ENCODE measurements at regions not wholly inside any gene's neighbourhood (a gene's known extent, or its start where the extent isn't known, plus 50 kb on each side); places are given as distances from the start of the nearest gene placed in this dataset.
"Not testable (repeated sequence)": the region's sequence is repeated elsewhere in the genome, so short reads cannot be mapped to it uniquely, and the experiment has no call there.

- no peak for DNase-seq (ENCODE audit: low read depth)
These were observed 451.0 kb upstream of the DDI1 start for GRCh38 chr11:103585401-103585800.

- DNase-seq (ENCODE audit: low read depth): no peak
These were observed 450.5 kb upstream of the DDI1 start for GRCh38 chr11:103585911-103586310.

DNA sequence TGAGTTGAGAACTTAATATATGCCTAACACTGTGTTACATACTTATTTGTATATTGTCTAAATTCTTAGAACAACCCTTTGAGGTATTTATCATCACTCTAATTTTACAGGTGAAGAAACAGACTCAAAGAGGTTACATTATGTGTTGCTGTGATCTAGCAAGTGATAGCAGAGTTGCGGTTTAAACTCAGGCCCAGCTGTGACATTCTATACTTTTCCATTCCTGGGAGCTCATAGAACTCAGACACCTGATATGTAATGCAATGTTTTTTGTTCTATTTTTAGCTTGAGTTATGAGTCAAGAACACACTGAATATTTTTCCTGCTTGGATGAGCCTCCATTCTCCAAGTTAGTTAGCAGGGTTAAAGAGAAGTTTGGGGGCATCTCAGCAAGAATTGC, 449.7 kb upstream of the DDI1 start:
- no peak for DNase-seq (ENCODE audit: low read depth)

GRCh38 chr11:103587901-103588788, 448.3 kb upstream of the DDI1 start:
- DNase-seq (ENCODE audit: low read depth): no peak

DNA sequence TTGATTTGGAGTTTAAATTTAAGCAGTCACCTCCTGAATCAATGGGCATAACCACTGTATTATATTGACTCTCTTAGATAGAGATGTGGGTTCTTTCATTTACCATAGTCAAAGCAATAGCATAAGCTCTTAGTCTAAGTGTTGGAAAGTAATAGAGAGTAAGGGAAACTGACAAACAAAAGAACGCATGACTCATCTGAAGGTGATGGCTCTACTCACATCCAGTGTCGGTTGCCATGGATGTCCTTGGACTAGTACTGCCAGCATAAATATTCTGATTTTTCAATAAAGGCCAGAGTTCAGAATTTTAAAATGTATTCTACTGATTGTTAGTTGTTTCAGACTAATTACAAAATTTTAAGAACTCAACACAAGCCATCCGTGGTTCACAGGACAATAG, 444.9 kb upstream of the DDI1 start:
- no peak for DNase-seq (ENCODE audit: low read depth)

- DNase-seq (ENCODE audit: low read depth): no peak
These were observed 442.2 kb upstream of the DDI1 start for GRCh38 chr11:103594283-103594682.

- no peak for DNase-seq (ENCODE audit: low read depth)
These were observed 440.1 kb upstream of the DDI1 start for GRCh38 chr11:103596315-103596714.

GRCh38 chr11:103601225-103601846, 435.1 kb upstream of the DDI1 start:
- peak; percentile 4 for DNase-seq (ENCODE audit: low read depth)

DNA sequence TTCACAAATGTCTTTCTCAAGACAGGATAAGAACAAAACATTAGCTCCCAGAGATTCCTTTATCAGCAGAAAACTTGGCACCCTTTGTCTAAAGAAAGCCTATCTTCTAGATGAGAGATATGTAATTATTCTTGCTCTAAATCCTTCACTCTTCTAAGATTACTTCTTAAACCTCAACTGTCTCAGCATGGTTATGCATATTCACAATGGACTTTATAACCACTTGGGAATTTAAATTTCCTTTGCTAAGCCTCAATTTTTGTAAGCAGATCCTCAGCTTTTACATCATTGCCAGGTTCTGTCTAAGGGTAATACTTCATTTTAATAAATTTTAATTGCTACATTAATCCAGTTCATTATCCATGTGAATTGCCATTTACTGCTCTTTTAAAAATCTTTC, 433.6 kb upstream of the DDI1 start:
- no peak for DNase-seq (ENCODE audit: low read depth)

DNA sequence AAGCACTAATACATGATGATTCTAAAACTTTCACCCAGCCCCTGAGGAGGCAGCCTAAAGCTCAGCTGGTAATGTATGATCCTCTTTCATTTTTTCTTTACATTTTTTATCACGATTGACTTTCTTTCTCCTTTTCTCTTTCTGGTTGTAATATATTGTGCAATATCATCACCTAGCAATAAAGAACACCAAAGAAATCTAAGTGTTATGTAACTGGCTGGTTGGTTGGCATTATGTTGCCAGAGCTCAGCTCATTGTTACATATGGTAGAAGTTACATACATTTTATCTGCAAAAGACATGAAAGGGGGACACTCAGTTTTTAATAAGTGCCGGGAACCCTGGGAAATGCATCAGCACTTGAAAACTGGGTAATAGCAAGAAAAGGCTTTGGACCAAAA, 432.1 kb upstream of the DDI1 start:
- no peak for DNase-seq (ENCODE audit: low read depth)

GRCh38 chr11:103608566-103608965, 427.9 kb upstream of the DDI1 start:
- DNase-seq (ENCODE audit: low read depth): no peak

GRCh38 chr11:103609117-103610066, 427.0 kb upstream of the DDI1 start:
- DNase-seq (ENCODE audit: low read depth): no peak

DNA sequence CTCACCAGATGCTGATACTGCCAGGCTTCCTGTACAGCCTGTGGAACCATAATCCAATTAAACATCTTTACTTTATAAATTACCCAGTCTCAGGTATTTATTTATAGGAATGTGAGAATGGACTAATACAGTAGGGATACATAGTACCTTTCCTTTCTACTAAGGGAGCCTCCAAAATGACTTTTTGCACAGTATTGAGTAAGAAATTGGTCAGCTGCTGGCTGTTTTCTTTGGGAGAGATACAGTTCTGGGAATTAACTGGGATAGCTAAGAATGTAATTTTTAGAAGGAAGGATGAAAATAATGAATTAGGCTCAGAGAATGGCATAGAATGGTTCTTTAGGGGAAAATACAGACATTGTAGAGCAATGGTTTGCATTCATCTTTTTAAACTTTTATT, 426.0 kb upstream of the DDI1 start:
- no peak for DNase-seq (ENCODE audit: low read depth)

- not testable (repeated sequence) for DNase-seq (ENCODE audit: low read depth)
These were observed 424.7 kb upstream of the DDI1 start for GRCh38 chr11:103611526-103612260.

DNA sequence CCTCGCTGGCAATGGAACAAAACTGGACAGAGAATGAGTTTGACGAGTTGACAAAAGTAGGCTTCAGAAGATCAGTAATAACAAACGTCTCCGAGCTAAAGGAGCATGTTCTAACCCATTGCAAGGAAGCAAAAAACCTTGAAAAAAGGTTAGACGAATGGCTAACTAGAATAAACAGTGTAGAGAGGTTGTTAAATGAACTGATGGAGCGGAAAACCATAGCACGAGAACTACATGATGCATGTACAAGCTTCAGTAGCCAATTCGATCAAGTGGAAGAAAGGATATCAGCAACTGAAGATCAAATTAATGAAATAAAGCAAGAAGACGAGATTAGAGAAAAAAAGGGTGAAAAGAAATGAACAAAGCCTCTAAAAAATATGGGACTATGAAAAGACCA, 424.0 kb upstream of the DDI1 start:
- DNase-seq (ENCODE audit: low read depth): not testable (repeated sequence)

- not testable (repeated sequence) for DNase-seq (ENCODE audit: low read depth)
These were observed 419.9 kb upstream of the DDI1 start for GRCh38 chr11:103616586-103616985.

DNA sequence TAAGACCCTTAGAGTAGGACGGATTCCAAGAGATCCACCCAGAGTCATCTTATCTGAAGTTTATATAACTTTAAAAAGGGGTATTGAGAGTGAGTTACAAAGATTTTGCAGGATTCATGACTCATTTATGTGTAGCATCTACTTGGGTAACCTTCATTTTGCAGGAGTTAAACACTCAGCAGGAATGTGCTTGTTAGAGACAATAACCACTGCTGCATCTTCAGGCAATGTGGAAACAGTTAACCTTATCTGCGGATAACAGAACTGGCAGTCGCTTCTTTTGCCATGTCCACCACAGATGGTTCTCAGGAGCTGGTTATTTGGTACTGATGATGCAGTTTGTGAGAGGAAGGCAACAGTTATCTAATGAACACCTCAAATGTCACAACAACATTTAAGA, 417.9 kb upstream of the DDI1 start:
- no peak for DNase-seq (ENCODE audit: low read depth)

GRCh38 chr11:103619480-103619879, 417.0 kb upstream of the DDI1 start:
- no peak for DNase-seq (ENCODE audit: low read depth)

- no peak for DNase-seq (ENCODE audit: low read depth)
These were observed 416.5 kb upstream of the DDI1 start for GRCh38 chr11:103619938-103620337.

GRCh38 chr11:103622296-103622695, 414.1 kb upstream of the DDI1 start:
- DNase-seq (ENCODE audit: low read depth): no peak

- DNase-seq (ENCODE audit: low read depth): no peak
These were observed 412.5 kb upstream of the DDI1 start for GRCh38 chr11:103623933-103624332.
